H9 (cell line): ENCODE measurements at regions not wholly inside any gene's neighbourhood (a gene's known extent, or its start where the extent isn't known, plus 50 kb on each side); places are given as distances from the start of the nearest gene placed in this dataset.

Experiments
- DNase-seq: peaks from one replicate; pipeline ENCODE4 v3.0.0-alpha.2; 2017
- H2AFZ ChIP-seq: one replicate; pipeline ENCODE4 v1.6.1; 2013; ENCODE audit warnings: mild to moderate bottlenecking, low read length, control low read depth, moderate library complexity
- H2AK5ac ChIP-seq: 2 replicates; pipeline ENCODE4 v1.6.1; 2013; ENCODE audit warnings: low read length, control low read depth, mixed read lengths; ENCODE audit not compliant: insufficient read length
- H2BK120ac ChIP-seq: one replicate; pipeline ENCODE4 v1.6.1; 2013; ENCODE audit warnings: low read depth, mild to moderate bottlenecking, low read length, control low read depth, inconsistent platforms; ENCODE audit not compliant: poor library complexity, severe bottlenecking
- H2BK12ac ChIP-seq: 2 replicates; pipeline ENCODE4 v1.6.1; 2013; ENCODE audit warnings: low read length, control low read depth, mixed read lengths, low read depth; ENCODE audit not compliant: insufficient read length
- H2BK15ac ChIP-seq: 2 replicates; pipeline ENCODE4 v1.6.1; 2013; ENCODE audit warnings: low read depth, low read length, control low read depth
- H2BK20ac ChIP-seq: one replicate; pipeline ENCODE4 v1.6.1; 2013; ENCODE audit warnings: low read depth, mild to moderate bottlenecking, low read length, control low read depth, inconsistent platforms; ENCODE audit not compliant: poor library complexity, severe bottlenecking
- H2BK5ac ChIP-seq: 2 replicates; pipeline ENCODE4 v1.6.1; 2013; ENCODE audit warnings: low read length, control low read depth, mixed read lengths; ENCODE audit not compliant: insufficient read length
- H3K14ac ChIP-seq: 2 replicates; pipeline ENCODE4 v1.6.1; 2013; ENCODE audit warnings: low read length, control low read depth; ENCODE audit not compliant: insufficient read depth
- H3K18ac ChIP-seq: 2 replicates; pipeline ENCODE4 v1.6.1; 2013; ENCODE audit warnings: low read depth, mild to moderate bottlenecking, mixed read lengths, low read length, control low read depth; ENCODE audit not compliant: insufficient read length
- H3K23ac ChIP-seq: 2 replicates; pipeline ENCODE4 v1.6.1; 2013; ENCODE audit warnings: low read length, control low read depth, mixed read lengths, low read depth; ENCODE audit not compliant: insufficient read length
- H3K23me2 ChIP-seq: 2 replicates; pipeline ENCODE4 v1.6.1; 2013; ENCODE audit warnings: low read depth, mild to moderate bottlenecking, mixed read lengths, low read length, control low read depth; ENCODE audit not compliant: insufficient read length, poor library complexity, severe bottlenecking
- H3K27ac ChIP-seq: 2 replicates; pipeline ENCODE4 v1.5.1; 2013; ENCODE audit warnings: low read length, control low read depth, mixed read lengths, low read depth; ENCODE audit not compliant: insufficient read length
- H3K27me3 ChIP-seq: 2 replicates; pipeline ENCODE4 v1.6.1; 2013; ENCODE audit warnings: low read length, control low read depth, inconsistent platforms; ENCODE audit not compliant: insufficient read depth
- H3K4ac ChIP-seq: 2 replicates; pipeline ENCODE4 v1.6.1; 2013; ENCODE audit warnings: low read depth, mild to moderate bottlenecking, control low read depth, inconsistent platforms, low read length, moderate library complexity
- H3K4me1 ChIP-seq: 2 replicates; pipeline ENCODE4 v1.6.1; 2013; ENCODE audit warnings: low read length, control low read depth, inconsistent platforms; ENCODE audit not compliant: insufficient read depth
- H3K4me2 ChIP-seq: 2 replicates; pipeline ENCODE4 v1.6.1; 2013; ENCODE audit warnings: low read length, control low read depth, mixed read lengths; ENCODE audit not compliant: insufficient read length, insufficient read depth
- H3K56ac ChIP-seq: 2 replicates; pipeline ENCODE4 v1.6.1; 2013; ENCODE audit warnings: low read depth, mild to moderate bottlenecking, mixed read lengths, low read length, control low read depth; ENCODE audit not compliant: insufficient read length
- H3K79me1 ChIP-seq: 2 replicates; pipeline ENCODE4 v1.6.1; 2013; ENCODE audit warnings: low read depth, mild to moderate bottlenecking, moderate library complexity, low read length, control low read depth, inconsistent platforms; ENCODE audit not compliant: insufficient read depth, poor library complexity, severe bottlenecking
- H3K79me2 ChIP-seq: 2 replicates; pipeline ENCODE4 v1.6.1; 2013; ENCODE audit warnings: low read length, control low read depth, inconsistent platforms; ENCODE audit not compliant: insufficient read depth
- H3K9ac ChIP-seq: 2 replicates; pipeline ENCODE4 v1.6.1; 2013; ENCODE audit warnings: low read length, control low read depth, mixed read lengths; ENCODE audit not compliant: insufficient read length; ENCODE audit errors: extremely low read depth
- H3K9me3 ChIP-seq: one replicate; pipeline ENCODE4 v1.6.1; 2013; ENCODE audit warnings: low read depth, low read length, inconsistent platforms; ENCODE audit not compliant: control insufficient read depth
- H3T11ph ChIP-seq: one replicate; pipeline ENCODE4 v1.6.1; 2013; ENCODE audit warnings: mild to moderate bottlenecking, low read length, control low read depth, inconsistent platforms
- H4K20me1 ChIP-seq: one replicate; pipeline ENCODE4 v1.6.1; 2013; ENCODE audit not compliant: control insufficient read depth, insufficient read length, insufficient read depth
- H4K5ac ChIP-seq: 2 replicates; pipeline ENCODE4 v1.6.1; 2013; ENCODE audit warnings: low read depth, mild to moderate bottlenecking, mixed read lengths, low read length, control low read depth; ENCODE audit not compliant: insufficient read length
- H4K8ac ChIP-seq: replicated peaks from 2 replicates; pipeline ENCODE4 v1.6.1; 2013; ENCODE audit warnings: low read length, control low read depth, mixed read lengths, low read depth; ENCODE audit not compliant: insufficient read length
- H4K91ac ChIP-seq: 2 replicates; pipeline ENCODE4 v1.6.1; 2013; ENCODE audit warnings: low read depth, mild to moderate bottlenecking, moderate library complexity, mixed read lengths, low read length, control low read depth; ENCODE audit not compliant: insufficient read length
- H3K27ac Mint-ChIP-seq, 3 experiments: 2 replicates in 2 of 3; 3 replicates in 1 of 3; pipeline ENCODE4 v1.8.0; 2020 to 2021; ENCODE audit warnings: mixed read lengths in 3 of 3, mild to moderate bottlenecking in 1 of 3, moderate library complexity in 1 of 3
- H3K27me3 Mint-ChIP-seq: 2 replicates; pipeline ENCODE4 v1.8.0; 2021; ENCODE audit warnings: low read depth, mild to moderate bottlenecking, moderate library complexity, mixed read lengths
- H3K36me3 Mint-ChIP-seq, 3 experiments: 2 replicates in 2 of 3; 3 replicates in 1 of 3; pipeline ENCODE4 v1.8.0; 2020 to 2021; ENCODE audit warnings: low read depth in 3 of 3, mixed read lengths in 3 of 3; ENCODE audit not compliant: insufficient read depth in 1 of 3
- H3K4me1 Mint-ChIP-seq, 2 experiments: 2 replicates each; pipeline ENCODE4 v1.8.0; 2020; ENCODE audit warnings: mixed read lengths in 2 of 2
- H3K4me3 Mint-ChIP-seq, 2 experiments: 2 replicates in 1 of 2; 3 replicates in 1 of 2; pipeline ENCODE4 v1.8.0; 2020 to 2021; ENCODE audit warnings: mild to moderate bottlenecking in 2 of 2, mixed read lengths in 2 of 2, moderate library complexity in 1 of 2
- H3K9me3 Mint-ChIP-seq, 2 experiments: 2 replicates in 1 of 2; 3 replicates in 1 of 2; pipeline ENCODE4 v1.8.0; 2020; ENCODE audit warnings: mild to moderate bottlenecking in 2 of 2, mixed read lengths in 2 of 2, moderate library complexity in 1 of 2
- WGBS: extraction: QIAGEN DNeasy Blood & Tissue Kit; methylation state at CpG from one replicate; pipeline ENCODE4 v1.1.7; 2013; ENCODE audit warnings: missing lambda C conversion rate, low lambda C conversion rate, mixed read lengths; ENCODE audit not compliant: insufficient read length; ENCODE audit errors: extremely low coverage; 5-methylcytosine and 5-hydroxymethylcytosine counted together
- TF ChIP-seq, protein P1 (sequence below): fragments of 200-600 bp; sonication (generic); conservative IDR thresholded peaks from 3 replicates; pipeline ENCODE4 v1.8.0; 2021; ENCODE audit warnings: antibody characterized with exemption, mild to moderate bottlenecking

DNA sequence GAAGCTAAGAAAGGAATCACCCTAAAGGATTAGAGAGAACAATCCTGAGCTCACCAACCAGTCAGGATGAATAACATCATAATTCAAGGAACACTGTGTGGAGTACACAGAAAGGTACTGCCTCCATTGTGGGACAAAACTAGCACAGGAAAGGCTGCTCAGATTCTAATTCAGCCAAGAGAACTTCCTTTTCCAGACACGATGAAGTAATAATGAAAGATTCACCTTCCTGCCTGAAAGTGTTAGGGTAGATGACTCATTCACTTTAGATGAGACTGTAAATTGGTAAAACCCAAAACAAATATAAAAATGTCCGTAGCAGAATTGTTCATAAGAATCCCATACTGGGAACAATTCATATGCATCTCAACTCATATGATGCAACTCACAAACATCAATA is 167.2 kb downstream of the CDC14C start:
- no peak overlapping the region for H2BK12ac ChIP-seq
- H3K18ac ChIP-seq = no peak overlapping the region
- no peak overlapping the region for H3T11ph ChIP-seq
- no peak overlapping the region for H4K5ac ChIP-seq
- H3K27me3 Mint-ChIP-seq = no peaks in the 10 kb centered on the region
- no peak overlapping the region for H3K9ac ChIP-seq
- H3K23me2 ChIP-seq = no peaks in the 10 kb centered on the region
- no peak overlapping the region for H2BK120ac ChIP-seq
- H3K4me1 ChIP-seq = peaks cover 5% of the 10 kb centered on the region; the same call in 1 of the 2 replicates
- no peaks in the 10 kb centered on the region for H3K9me3 Mint-ChIP-seq
- no peak overlapping the region for H2AK5ac ChIP-seq
- WGBS = no CpG with 5 or more reads among the region's 2 CpGs
- no peak overlapping the region for H3K4me3 Mint-ChIP-seq
- H3K36me3 Mint-ChIP-seq = no peaks in the 10 kb centered on the region
- no peaks in the 10 kb centered on the region for H3K9me3 ChIP-seq
- H3K14ac ChIP-seq = no peak overlapping the region
- H3K79me1 ChIP-seq = no peaks in the 10 kb centered on the region
- no peak overlapping the region for H2AFZ ChIP-seq
- H3K4me1 Mint-ChIP-seq = peaks cover 35 to 43% of the 10 kb centered on the region in 2 experiments
- H4K8ac ChIP-seq = no peak overlapping the region
- no peaks in the 10 kb centered on the region for H3K79me2 ChIP-seq
- no peak overlapping the region for H3K4me2 ChIP-seq
- peak overlapping the region in 1 of 3 experiments; percentile 46; a peak in 2 of 7 replicates for H3K27ac Mint-ChIP-seq
- H3K27ac ChIP-seq = no peak overlapping the region
- no peak overlapping the region for H3K56ac ChIP-seq
- H2BK15ac ChIP-seq = no peak overlapping the region
- no peak for DNase-seq
- H4K91ac ChIP-seq = no peak overlapping the region
- no peak overlapping the region for H3K23ac ChIP-seq
- H4K20me1 ChIP-seq = no peaks in the 10 kb centered on the region
- no peak overlapping the region for H2BK5ac ChIP-seq
- H3K4ac ChIP-seq = no peak overlapping the region
- no peak overlapping the region for H2BK20ac ChIP-seq
- TF ChIP-seq, protein P1, sequence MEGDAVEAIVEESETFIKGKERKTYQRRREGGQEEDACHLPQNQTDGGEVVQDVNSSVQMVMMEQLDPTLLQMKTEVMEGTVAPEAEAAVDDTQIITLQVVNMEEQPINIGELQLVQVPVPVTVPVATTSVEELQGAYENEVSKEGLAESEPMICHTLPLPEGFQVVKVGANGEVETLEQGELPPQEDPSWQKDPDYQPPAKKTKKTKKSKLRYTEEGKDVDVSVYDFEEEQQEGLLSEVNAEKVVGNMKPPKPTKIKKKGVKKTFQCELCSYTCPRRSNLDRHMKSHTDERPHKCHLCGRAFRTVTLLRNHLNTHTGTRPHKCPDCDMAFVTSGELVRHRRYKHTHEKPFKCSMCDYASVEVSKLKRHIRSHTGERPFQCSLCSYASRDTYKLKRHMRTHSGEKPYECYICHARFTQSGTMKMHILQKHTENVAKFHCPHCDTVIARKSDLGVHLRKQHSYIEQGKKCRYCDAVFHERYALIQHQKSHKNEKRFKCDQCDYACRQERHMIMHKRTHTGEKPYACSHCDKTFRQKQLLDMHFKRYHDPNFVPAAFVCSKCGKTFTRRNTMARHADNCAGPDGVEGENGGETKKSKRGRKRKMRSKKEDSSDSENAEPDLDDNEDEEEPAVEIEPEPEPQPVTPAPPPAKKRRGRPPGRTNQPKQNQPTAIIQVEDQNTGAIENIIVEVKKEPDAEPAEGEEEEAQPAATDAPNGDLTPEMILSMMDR = no peak
- H3K27me3 ChIP-seq = no peaks in the 10 kb centered on the region
